D721Med (cell line): ENCODE measurements at regions not wholly inside any gene's neighbourhood (a gene's known extent, or its start where the extent isn't known, plus 50 kb on each side); places are given as distances from the start of the nearest gene placed in this dataset.

Experiments used
- DNase-seq: peaks from one replicate; pipeline ENCODE4 v3.0.0; 2011; ENCODE audit warnings: low spot score; ENCODE audit not compliant: insufficient read length
- FAIRE-seq: peaks from 2 replicates; lab custom pipeline; 2011; peaks lifted over from hg19 to GRCh38; lab: Jason Lieb, UNC
- TF ChIP-seq, protein P1 (sequence below): IDR thresholded peaks from 2 replicates; pipeline ENCODE4 v1.5.1; 2012; ENCODE audit warnings: mild to moderate bottlenecking, control low read depth; ENCODE audit not compliant: insufficient read depth; ENCODE audit errors: missing control alignments

DNA sequence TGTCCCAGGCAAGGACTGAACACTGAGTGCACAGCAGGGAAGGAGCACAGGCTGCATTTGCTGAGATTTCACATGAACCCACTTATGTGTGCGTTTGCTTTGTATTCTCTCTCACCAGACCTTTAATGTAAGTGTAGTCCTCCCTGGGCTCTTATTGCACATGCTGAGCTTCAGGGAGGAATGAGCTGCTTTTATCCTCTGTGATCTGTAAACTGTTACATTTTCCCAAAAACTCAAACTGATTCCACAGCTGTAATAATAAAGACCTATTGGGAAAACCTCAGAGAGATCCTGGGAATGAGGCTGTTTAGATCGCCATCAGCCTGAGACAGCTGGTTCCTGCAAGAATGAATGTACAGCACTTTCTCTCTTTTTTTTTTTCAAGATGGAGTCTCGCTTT lies 53.6 kb upstream of the ADORA2B start:
- TF ChIP-seq, protein P1, sequence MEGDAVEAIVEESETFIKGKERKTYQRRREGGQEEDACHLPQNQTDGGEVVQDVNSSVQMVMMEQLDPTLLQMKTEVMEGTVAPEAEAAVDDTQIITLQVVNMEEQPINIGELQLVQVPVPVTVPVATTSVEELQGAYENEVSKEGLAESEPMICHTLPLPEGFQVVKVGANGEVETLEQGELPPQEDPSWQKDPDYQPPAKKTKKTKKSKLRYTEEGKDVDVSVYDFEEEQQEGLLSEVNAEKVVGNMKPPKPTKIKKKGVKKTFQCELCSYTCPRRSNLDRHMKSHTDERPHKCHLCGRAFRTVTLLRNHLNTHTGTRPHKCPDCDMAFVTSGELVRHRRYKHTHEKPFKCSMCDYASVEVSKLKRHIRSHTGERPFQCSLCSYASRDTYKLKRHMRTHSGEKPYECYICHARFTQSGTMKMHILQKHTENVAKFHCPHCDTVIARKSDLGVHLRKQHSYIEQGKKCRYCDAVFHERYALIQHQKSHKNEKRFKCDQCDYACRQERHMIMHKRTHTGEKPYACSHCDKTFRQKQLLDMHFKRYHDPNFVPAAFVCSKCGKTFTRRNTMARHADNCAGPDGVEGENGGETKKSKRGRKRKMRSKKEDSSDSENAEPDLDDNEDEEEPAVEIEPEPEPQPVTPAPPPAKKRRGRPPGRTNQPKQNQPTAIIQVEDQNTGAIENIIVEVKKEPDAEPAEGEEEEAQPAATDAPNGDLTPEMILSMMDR = no peak
- DNase-seq (no peak), FAIRE-seq (no peak)

DNA sequence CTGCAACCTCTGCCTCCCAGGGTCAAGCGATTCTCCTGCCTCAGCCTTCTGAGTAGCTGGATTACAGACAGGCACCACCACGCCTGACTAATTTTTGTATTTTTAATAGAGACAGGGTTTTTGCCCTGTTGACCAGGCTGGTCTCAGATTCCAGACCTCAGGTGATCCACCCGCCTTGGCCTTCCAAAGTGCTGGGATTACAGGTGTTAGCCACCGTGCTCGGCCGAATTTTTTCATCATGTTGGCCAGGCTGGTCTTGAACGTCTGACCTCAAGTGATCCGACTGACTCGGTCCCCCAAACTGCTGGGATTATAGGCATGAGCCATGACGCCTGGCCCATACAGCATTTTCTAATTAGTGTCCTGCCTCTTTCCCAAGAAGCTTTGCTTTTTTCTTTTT lies 52.7 kb upstream of the ADORA2B start:
- TF ChIP-seq, protein P1 = no peak
- FAIRE-seq (no peak), DNase-seq (no peak)

DNA sequence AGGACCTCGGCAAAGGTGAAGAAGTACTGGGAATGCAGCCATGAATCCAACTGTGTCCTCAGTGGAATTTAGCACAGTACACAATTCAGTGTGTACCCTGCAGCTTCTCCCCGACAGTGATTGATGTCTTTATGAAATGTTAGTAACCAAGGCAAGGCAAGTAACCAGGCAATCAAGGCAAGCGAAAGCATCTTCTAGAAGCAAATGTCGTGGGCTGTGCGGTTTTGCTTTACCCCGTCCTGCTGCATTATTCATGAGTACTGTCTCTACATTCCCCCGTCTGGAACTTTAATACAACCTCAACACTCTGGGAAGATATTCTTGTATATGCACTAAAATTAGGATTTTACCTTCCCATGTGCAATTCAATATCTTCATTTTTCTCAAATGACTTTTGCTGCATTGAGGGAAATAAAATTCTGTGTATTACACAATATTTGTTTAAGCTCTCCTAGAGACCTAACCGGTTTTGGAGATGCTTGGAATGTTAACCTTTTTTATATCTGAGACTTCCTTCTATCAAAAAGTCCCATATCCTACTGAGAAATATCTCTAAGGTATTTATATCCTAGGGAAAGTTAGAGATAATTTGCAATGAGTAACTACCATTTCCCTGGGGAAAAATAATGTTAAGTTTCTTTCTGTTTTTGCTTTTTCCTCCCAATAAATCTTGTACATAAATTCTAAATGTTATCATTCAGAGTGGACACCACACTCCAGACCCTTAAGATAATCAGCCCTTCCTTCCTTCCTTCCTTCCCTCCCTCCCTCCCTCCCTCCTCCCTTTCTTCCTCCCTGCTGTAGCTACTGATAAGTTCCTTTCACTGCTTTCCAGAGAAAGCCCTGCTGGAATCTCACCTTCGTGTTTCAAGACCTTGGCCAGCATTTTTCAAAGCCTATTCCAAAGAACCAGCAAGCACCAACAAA lies 51.9 kb upstream of the ADORA2B start:
- DNase-seq = no peak
- TF ChIP-seq, protein P1 = no peak
- no peak for FAIRE-seq

DNA sequence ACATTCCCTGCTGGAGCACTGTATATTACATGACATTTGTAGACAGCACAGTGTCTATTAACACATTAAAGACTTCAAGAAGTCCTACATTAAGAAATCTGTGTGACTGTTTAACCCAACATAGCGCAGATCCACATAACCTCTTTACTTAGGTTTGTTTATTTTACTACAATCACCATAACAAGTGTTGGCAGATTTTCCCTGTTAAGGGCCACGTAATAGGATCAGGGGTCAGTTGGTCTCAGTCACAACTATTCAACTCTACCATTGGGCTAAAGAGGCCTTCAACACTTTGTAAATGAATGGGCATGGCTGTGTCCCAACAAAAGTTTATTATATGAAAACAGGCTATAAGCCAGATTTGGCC lies 51.3 kb upstream of the ADORA2B start:
- TF ChIP-seq, protein P1 = no peak
- FAIRE-seq = no peak
- no peak for DNase-seq

DNA sequence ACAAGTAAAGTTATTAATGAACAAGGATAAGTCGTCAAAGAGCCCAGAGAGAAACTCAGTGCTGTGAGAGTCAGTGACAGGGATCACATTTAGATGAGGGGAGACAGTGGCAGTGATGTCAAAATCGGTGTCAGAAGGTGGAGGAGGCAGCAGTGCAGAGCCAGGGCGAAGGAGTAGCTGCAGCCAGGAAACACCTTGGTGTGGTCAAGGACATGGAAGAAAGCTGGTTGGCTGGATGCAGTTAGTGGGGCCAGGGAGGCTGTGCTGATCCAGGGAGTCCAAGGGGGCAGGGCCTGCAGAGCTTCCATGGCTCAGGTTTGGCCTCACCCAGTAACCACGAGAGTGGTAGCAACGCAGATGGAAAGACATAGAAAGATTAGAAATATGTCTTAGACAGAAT lies 50.7 kb upstream of the ADORA2B start:
- FAIRE-seq (no peak), DNase-seq (no peak)
- TF ChIP-seq, protein P1 = no peak

DNA sequence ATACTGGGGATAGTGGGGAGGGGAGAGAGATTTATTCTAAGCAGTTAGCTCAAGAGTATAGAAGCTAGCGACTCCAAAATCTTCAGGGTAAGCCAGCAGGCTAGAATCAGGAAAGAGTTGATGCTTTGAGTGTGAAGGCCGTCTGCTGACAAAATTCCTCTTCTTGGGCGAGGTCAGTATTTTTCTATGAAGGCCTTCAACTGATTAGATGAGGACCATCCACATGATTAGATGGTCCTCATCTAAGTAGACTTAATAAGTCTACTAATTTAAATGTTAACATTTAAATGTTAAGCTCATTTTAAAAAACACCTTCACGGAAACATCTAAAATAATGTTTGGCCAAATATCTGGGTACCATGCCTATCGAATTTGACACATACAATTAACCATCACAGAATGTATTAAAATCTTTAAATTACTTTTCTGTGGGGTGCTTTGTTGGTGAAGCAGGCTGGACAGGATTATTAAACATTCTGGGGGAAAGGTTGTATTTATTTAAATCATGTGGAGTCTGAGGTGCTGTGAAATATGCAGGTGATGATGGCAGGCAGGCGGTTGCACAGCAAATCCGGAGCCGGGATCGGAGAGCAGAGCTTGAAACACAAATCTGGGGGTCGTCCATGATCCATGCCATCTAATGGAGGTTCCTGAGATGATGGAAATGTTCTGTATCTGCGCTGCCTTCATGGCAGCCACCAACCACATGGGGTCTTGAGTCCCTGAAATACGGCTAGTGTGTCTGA lies 49.8 kb upstream of the ADORA2B start:
- FAIRE-seq = no peak
- TF ChIP-seq, protein P1 = no peak

More for the DNA sequence above, 49.8 kb upstream of the ADORA2B start:
- no peak for DNase-seq
